ENCODE measurements at regions not wholly inside any gene's neighbourhood (a gene's known extent, or its start where the extent isn't known, plus 50 kb on each side); places are given as distances from the start of the nearest gene placed in this dataset.

DNA sequence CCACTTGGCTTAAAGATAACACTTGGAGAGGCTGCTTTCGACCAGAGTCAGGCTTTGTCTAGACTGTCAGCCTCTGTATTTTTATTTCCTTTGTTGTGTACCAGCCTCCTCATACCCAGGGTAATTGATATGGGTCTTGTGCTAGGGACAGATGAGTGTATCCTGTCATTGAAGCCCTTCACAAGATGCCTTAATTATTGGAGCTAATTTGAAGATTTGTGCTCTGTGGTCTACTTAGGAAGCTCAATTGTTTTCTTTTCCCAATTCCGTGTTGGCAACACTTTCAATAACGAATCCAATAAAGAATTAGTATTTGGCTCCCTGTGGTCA is 60.5 kb upstream of the DPH6 start:
- in situ Hi-C loops (cut with MboI) (no loop called here), intact Hi-C loops (cut with micrococcal nuclease) (no loop called here)
- no peak for DNase-seq (ENCODE audit: extremely low read depth in 1 of 4, low spot score in 3 of 4)
- Histone ChIP-seq H4K20me1 (replicated peaks; ENCODE audit: control insufficient read depth, insufficient read depth, low read length) (no peaks in the 10 kb centered on the region), H2AFZ (ENCODE audit: low read depth, low read length) (no peak overlapping the region), H3K9me3 (replicated peaks; ENCODE audit: control insufficient read depth, insufficient read depth, low read depth, low read length) (no peaks in the 10 kb centered on the region), H3K27ac (ENCODE audit: extremely low read depth, low read depth, low read length) (no peak overlapping the region), H3K79me2 (ENCODE audit: control insufficient read depth, insufficient read depth, low read length) (no peaks in the 10 kb centered on the region), H3K9me1 (ENCODE audit: control insufficient read depth, insufficient read depth, low read length) (no peaks in the 10 kb centered on the region), H3K27me3 (ENCODE audit: control insufficient read depth in 2 of 2, insufficient read depth in 2 of 2, low read length in 2 of 2) (no peaks in the 10 kb centered on the region), H3K4me1 (replicated peaks in 1 of 2; ENCODE audit: control insufficient read depth in 2 of 2, insufficient read depth in 2 of 2, low read length in 2 of 2) (no peaks in the 10 kb centered on the region), H3K4me2 (ENCODE audit: insufficient read depth, low read length) (no peak overlapping the region), H3K9ac (ENCODE audit: insufficient read depth in 1 of 2, low read depth in 2 of 2, low read length in 2 of 2) (no peak overlapping the region), H3K4me3 (no peak overlapping the region), H3K36me3 (ENCODE audit: control insufficient read depth, insufficient read depth, low read length) (no peaks in the 10 kb centered on the region)
- WGBS (ENCODE audit: insufficient coverage, low coverage, missing lambda C conversion rate): 0% methylated on average over 3 of the region's 3 CpGs
- no peak for ATAC-seq
- ChIA-PET CTCF (ENCODE audit: low intra/inter-chr PET ratio) (no interaction called here), POLR2A (interaction anchor here (0.6 kb wide), 1 partner anchor 11 kb away, joined by 3 read pairs; no protein-coding TSS in a partner anchor)
- TF ChIP-seq HOXB6 (CRISPR knock-in tag; IDR thresholded peaks at IDR 0.05; ENCODE audit: borderline replicate concordance) (no peak), CREBBP (IDR thresholded peaks at IDR 0.05; ENCODE audit: low read depth, low read length) (no peak), DACH1 (IDR thresholded peaks at IDR 0.05; ENCODE audit: partially characterized antibody) (no peak), KHSRP (IDR thresholded peaks at IDR 0.05) (no peak), RBM14 (IDR thresholded peaks at IDR 0.05; ENCODE audit: borderline replicate concordance, insufficient read depth, low read depth, low read length) (no peak), IFI16 (CRISPR knock-in tag; IDR thresholded peaks at IDR 0.05) (no peak), HDAC8 (tag; IDR thresholded peaks at IDR 0.05) (no peak)
- TF ChIP-seq, protein P1, sequence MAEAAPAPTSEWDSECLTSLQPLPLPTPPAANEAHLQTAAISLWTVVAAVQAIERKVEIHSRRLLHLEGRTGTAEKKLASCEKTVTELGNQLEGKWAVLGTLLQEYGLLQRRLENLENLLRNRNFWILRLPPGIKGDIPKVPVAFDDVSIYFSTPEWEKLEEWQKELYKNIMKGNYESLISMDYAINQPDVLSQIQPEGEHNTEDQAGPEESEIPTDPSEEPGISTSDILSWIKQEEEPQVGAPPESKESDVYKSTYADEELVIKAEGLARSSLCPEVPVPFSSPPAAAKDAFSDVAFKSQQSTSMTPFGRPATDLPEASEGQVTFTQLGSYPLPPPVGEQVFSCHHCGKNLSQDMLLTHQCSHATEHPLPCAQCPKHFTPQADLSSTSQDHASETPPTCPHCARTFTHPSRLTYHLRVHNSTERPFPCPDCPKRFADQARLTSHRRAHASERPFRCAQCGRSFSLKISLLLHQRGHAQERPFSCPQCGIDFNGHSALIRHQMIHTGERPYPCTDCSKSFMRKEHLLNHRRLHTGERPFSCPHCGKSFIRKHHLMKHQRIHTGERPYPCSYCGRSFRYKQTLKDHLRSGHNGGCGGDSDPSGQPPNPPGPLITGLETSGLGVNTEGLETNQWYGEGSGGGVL (CRISPR knock-in tag; IDR thresholded peaks at IDR 0.05): no peak
- no TSS peak for BruUV-seq (replicated peaks)
- FAIRE-seq: no peak
